HL-60 (cell line): ENCODE measurements at regions not wholly inside any gene's neighbourhood (a gene's known extent, or its start where the extent isn't known, plus 50 kb on each side); places are given as distances from the start of the nearest gene placed in this dataset.

ENCODE experiments used
- DNase-seq, 2 experiments: peaks; one replicate each; pipeline ENCODE4 v3.0.0-alpha.2; 2010 to 2020; ENCODE audit warnings: low read depth in 1 of 2, low spot score in 1 of 2
- H3K27ac ChIP-seq: fragments of 250-450 bp; sonication (Bioruptor Pico); replicated peaks from 2 replicates; pipeline ENCODE4 v1.5.1; 2020; ENCODE audit warnings: mild to moderate bottlenecking, moderate library complexity
- H3K27me3 ChIP-seq: fragments of 250-450 bp; sonication (Bioruptor Pico); 2 replicates; pipeline ENCODE4 v1.5.1; 2021; ENCODE audit warnings: mild to moderate bottlenecking, moderate library complexity; ENCODE audit not compliant: insufficient read depth, poor library complexity, severe bottlenecking
- H3K4me3 ChIP-seq: replicated peaks from 2 replicates; pipeline ENCODE4 v1.5.1; 2011; ENCODE audit warnings: mild to moderate bottlenecking, control low read depth, low read length; ENCODE audit not compliant: insufficient read depth
- GABPA ChIP-seq: IDR thresholded peaks from 2 replicates; pipeline ENCODE4 v1.6.1; 2012; ENCODE audit warnings: low read depth
- POLR2AphosphoS5 ChIP-seq: IDR thresholded peaks from 2 replicates; pipeline ENCODE4 v1.6.1; 2012; ENCODE audit warnings: low read depth
- REST ChIP-seq: IDR thresholded peaks from 2 replicates; pipeline ENCODE4 v1.6.1; 2012; ENCODE audit warnings: low read depth; ENCODE audit not compliant: insufficient replicate concordance
- SPI1 ChIP-seq: IDR thresholded peaks from 2 replicates; pipeline ENCODE4 v1.6.1; 2012; ENCODE audit warnings: low read depth, mild to moderate bottlenecking, borderline replicate concordance
- TF ChIP-seq, protein P1 (sequence below): IDR thresholded peaks from one replicate; pipeline ENCODE4 v1.5.1; 2011; ENCODE audit warnings: low read length, control low read depth, inconsistent platforms; ENCODE audit not compliant: insufficient read depth

DNA sequence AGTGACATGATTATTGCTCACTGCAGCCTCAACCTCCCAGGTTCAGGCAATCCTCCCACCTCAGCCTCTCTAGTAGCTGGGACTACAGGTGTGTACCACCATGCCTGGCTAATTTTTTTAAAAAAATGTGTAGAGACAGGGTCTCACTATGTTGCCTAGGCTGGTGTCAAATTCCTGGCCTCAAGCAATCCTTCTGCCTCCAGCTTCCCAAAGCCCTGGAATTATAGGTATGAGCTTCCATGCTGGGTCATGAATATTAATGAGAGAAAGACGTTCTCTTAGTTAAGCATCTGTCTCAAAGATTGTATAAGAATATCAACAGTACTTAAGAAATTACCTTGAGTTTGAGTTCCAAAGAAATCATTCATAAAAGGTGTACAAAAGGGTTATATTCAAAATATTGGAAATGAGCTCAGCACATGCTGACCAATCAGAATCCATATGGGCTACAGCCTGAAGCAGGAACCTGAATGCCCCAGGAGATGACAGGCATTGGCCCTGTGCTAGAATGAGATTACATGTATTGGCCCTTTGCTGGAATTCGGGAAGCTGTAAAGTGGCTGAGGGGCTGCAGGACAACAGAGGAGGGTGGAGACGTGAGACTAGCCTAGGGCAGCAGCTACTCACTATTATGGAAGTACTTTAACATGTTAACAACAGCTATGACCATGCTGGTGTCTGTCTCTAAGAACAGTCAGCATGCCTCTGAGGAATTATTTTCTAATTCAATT, 157.0 kb upstream of the CPNE8 start:
- H3K27ac ChIP-seq = no peak overlapping the region
- H3K4me3 ChIP-seq = no peak overlapping the region
- no peak for TF ChIP-seq GABPA
- no peak for TF ChIP-seq POLR2AphosphoS5
- TF ChIP-seq, protein P1, sequence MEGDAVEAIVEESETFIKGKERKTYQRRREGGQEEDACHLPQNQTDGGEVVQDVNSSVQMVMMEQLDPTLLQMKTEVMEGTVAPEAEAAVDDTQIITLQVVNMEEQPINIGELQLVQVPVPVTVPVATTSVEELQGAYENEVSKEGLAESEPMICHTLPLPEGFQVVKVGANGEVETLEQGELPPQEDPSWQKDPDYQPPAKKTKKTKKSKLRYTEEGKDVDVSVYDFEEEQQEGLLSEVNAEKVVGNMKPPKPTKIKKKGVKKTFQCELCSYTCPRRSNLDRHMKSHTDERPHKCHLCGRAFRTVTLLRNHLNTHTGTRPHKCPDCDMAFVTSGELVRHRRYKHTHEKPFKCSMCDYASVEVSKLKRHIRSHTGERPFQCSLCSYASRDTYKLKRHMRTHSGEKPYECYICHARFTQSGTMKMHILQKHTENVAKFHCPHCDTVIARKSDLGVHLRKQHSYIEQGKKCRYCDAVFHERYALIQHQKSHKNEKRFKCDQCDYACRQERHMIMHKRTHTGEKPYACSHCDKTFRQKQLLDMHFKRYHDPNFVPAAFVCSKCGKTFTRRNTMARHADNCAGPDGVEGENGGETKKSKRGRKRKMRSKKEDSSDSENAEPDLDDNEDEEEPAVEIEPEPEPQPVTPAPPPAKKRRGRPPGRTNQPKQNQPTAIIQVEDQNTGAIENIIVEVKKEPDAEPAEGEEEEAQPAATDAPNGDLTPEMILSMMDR = no peak
- H3K27me3 ChIP-seq = no peaks in the 10 kb centered on the region
- no peak for DNase-seq

- TF ChIP-seq REST (no peak), GABPA (no peak), POLR2AphosphoS5 (no peak), SPI1 (no peak)
- TF ChIP-seq, protein P1 = no peak
- no peak for DNase-seq
- Histone ChIP-seq H3K27ac (no peak overlapping the region), H3K27me3 (no peaks in the 10 kb centered on the region), H3K4me3 (no peak overlapping the region)
These were observed 156.2 kb upstream of the CPNE8 start for GRCh38 chr12:39061576-39061975.

DNA sequence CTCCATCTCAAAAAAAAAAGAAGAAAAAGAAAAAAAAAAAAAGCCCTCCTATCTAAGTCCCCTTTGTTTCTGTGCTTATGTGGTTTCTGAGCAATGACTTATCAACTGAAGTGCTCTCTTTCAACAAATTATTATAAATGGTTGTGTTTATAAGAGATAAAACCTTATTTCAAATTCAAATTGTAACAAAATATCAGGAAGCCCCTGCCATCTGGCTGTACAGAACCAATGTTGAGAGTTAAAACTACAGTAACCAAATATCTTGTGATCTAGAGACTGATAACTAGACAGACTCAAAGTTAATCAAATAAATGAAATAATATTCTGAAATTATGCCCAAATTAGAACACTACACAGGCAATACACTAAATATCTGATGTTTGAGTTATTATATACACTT, 143.0 kb upstream of the CPNE8 start:
- Histone ChIP-seq H3K27ac (no peak overlapping the region), H3K27me3 (no peaks in the 10 kb centered on the region), H3K4me3 (no peak overlapping the region)
- TF ChIP-seq SPI1 (no peak), GABPA (no peak), REST (no peak), POLR2AphosphoS5 (no peak)
- TF ChIP-seq, protein P1 = no peak
- DNase-seq = no peak
